ENCODE measurements at regions not wholly inside any gene's neighbourhood (a gene's known extent, or its start where the extent isn't known, plus 50 kb on each side); places are given as distances from the start of the nearest gene placed in this dataset.

- TF ChIP-seq CTCF (conservative IDR thresholded peaks at IDR 0.05; ENCODE audit: low read length) (no peak), EZH2phosphoT487 (IDR thresholded peaks at IDR 0.05; ENCODE audit: borderline replicate concordance, low read depth, low read length) (no peak)
Measured at GRCh38 chr7:153470004-153470671, 582.1 kb upstream of the DPP6 start.
